Panc1 (cell line): ENCODE measurements at regions not wholly inside any gene's neighbourhood (a gene's known extent, or its start where the extent isn't known, plus 50 kb on each side); places are given as distances from the start of the nearest gene placed in this dataset.

Experiments
- ATAC-seq: fragments of 200-7000 bp; cut with Tn5 transposase; 2 replicates; pipeline ENCODE4 v1.9.1; 2020; ENCODE audit warnings: mild to moderate bottlenecking, moderate library complexity
- BruUV-seq: library from RNA; stranded (reverse); fragments of 400-500 nt; replicated peaks from 2 replicates; lab custom pipeline; 2021; lab: Mats Ljungman, UMichigan
- CTCF ChIA-PET: fragments of 300-600 bp; sonication (Branson Sonifier 250); formaldehyde crosslinking; loops from one replicate; lab custom pipeline; 2022; ENCODE audit warnings: antibody characterized with exemption; lab: Charles Lee
- POLR2A ChIA-PET: fragments of 300-600 bp; sonication (Branson Sonifier 250); formaldehyde crosslinking; loops from one replicate; lab custom pipeline; 2022; ENCODE audit warnings: antibody characterized with exemption; lab: Charles Lee
- DNase-seq: peaks from one replicate; pipeline ENCODE4 v3.0.0-alpha.2; 2010; ENCODE audit warnings: low read depth, low spot score
- H3K27ac ChIP-seq: 2 replicates; pipeline ENCODE4 v1.5.1; 2011; ENCODE audit warnings: mild to moderate bottlenecking, low read length, inconsistent platforms
- H3K27me3 ChIP-seq: fragments of 200-500 bp; sonication (Bioruptor generic); 2 replicates; pipeline ENCODE4 v1.6.0; 2014; ENCODE audit warnings: low read length, inconsistent platforms; ENCODE audit not compliant: control insufficient read depth, insufficient read depth
- H3K36me3 ChIP-seq: fragments of 200-500 bp; sonication (Bioruptor generic); 2 replicates; pipeline ENCODE4 v1.5.1; 2014; ENCODE audit warnings: inconsistent platforms, mild to moderate bottlenecking, low read length, moderate library complexity; ENCODE audit not compliant: control insufficient read depth, insufficient read depth
- H3K4me1 ChIP-seq: 2 replicates; pipeline ENCODE4 v1.5.1; 2011; ENCODE audit warnings: inconsistent platforms, mild to moderate bottlenecking, low read length, moderate library complexity; ENCODE audit not compliant: control insufficient read depth, insufficient read depth
- H3K4me3 ChIP-seq, 2 experiments: 2 replicates each; pipeline ENCODE4 v1.5.1; 2011 to 2012; ENCODE audit warnings: low read depth in 2 of 2, low read length in 2 of 2, mild to moderate bottlenecking in 2 of 2, inconsistent platforms in 1 of 2, moderate library complexity in 1 of 2
- H3K9me3 ChIP-seq: fragments of 200-500 bp; sonication (Bioruptor generic); 2 replicates; pipeline ENCODE4 v1.5.1; 2014; ENCODE audit warnings: low read depth, mild to moderate bottlenecking, inconsistent platforms, low read length, moderate library complexity; ENCODE audit not compliant: control insufficient read depth, insufficient read depth
- CTCF ChIP-seq: fragments of 450-650 bp; IDR thresholded peaks from 2 replicates; pipeline ENCODE4 v1.5.1; 2017; ENCODE audit warnings: mild to moderate bottlenecking
- POLR2AphosphoS5 ChIP-seq: IDR thresholded peaks from 2 replicates; pipeline ENCODE4 v1.6.1; 2012; ENCODE audit warnings: mild to moderate bottlenecking, low read depth, low read length, moderate library complexity
- REST ChIP-seq, 2 experiments: IDR thresholded peaks; 2 replicates each; pipeline ENCODE4 v1.6.1; 2011 to 2012; ENCODE audit warnings: low read depth in 2 of 2, control low read depth in 1 of 2, low read length in 1 of 2, mild to moderate bottlenecking in 1 of 2, moderate library complexity in 1 of 2; ENCODE audit not compliant: insufficient read depth in 1 of 2
- SIN3A ChIP-seq: IDR thresholded peaks from 2 replicates; pipeline ENCODE4 v1.6.1; 2012; ENCODE audit warnings: low read depth, mild to moderate bottlenecking, low read length, moderate library complexity, borderline replicate concordance; ENCODE audit not compliant: insufficient read depth
- TCF7L2 ChIP-seq: IDR thresholded peaks from 2 replicates; pipeline ENCODE4 v1.6.1; 2011; ENCODE audit warnings: mild to moderate bottlenecking, low read depth, low read length, inconsistent platforms
- in situ Hi-C: cut with HindIII; loops from 2 replicates; pipeline ENCODE4 v1.10.0; 2016; ENCODE audit warnings: low sequenced_read_pairs, low pct_unique_long_range_greater_than_20kb
- intact Hi-C: fragments of 100-400 bp; cut with micrococcal nuclease; formaldehyde crosslinking; loops from one replicate; pipeline ENCODE4 v1.10.0; 2022; ENCODE audit not compliant: unreplicated experiment

GRCh38 chr1:229846351-229846750 is 220.3 kb downstream of the URB2 start:
- BruUV-seq = no TSS peak
- Histone ChIP-seq H3K36me3 (no peaks in the 10 kb centered on the region), H3K27ac (no peak overlapping the region), H3K27me3 (peaks cover 19% of the 10 kb centered on the region), H3K4me3 (no peak overlapping the region), H3K9me3 (no peaks in the 10 kb centered on the region), H3K4me1 (no peaks in the 10 kb centered on the region)
- ChIA-PET CTCF (no interaction called here), POLR2A (no interaction called here)
- DNase-seq (no peak), ATAC-seq (no peak)
- intact Hi-C loops (no loop called here), in situ Hi-C loops (no loop called here)
- TF ChIP-seq CTCF = no peak
- TF ChIP-seq REST (IDR thresholded peaks at IDR 0.05; ENCODE audit: insufficient read depth in 1 of 2, low read depth in 2 of 2, low read length in 1 of 2) = no peak
- TF ChIP-seq SIN3A = no peak
- TF ChIP-seq POLR2AphosphoS5 = no peak
- no peak for TF ChIP-seq TCF7L2

- in situ Hi-C loops (no loop called here), intact Hi-C loops (no loop called here)
- H3K4me1 ChIP-seq = no peaks in the 10 kb centered on the region
- ChIA-PET CTCF (interaction anchor here (0.6 kb wide), 1 partner anchor 215 kb away, joined by 3 read pairs; no protein-coding TSS in a partner anchor), POLR2A (no interaction called here)
- H3K27ac ChIP-seq = no peak overlapping the region
- no peak for DNase-seq
- ATAC-seq = peak; percentile 79; the same call in 1 of the 2 replicates
- no peak overlapping the region for H3K4me3 ChIP-seq
- TF ChIP-seq POLR2AphosphoS5 = no peak
- TF ChIP-seq CTCF = peak; percentile 79
- no peak for TF ChIP-seq SIN3A
- TF ChIP-seq REST (IDR thresholded peaks at IDR 0.05; ENCODE audit: insufficient read depth in 1 of 2, low read depth in 2 of 2, low read length in 1 of 2) = no peak
- TF ChIP-seq TCF7L2 = no peak
- BruUV-seq = no TSS peak
- H3K9me3 ChIP-seq = no peaks in the 10 kb centered on the region
- no peaks in the 10 kb centered on the region for H3K36me3 ChIP-seq
- H3K27me3 ChIP-seq = peaks cover 15% of the 10 kb centered on the region
Measured at GRCh38 chr1:229848752-229849677, 218.0 kb upstream of the GALNT2 start.
